PFSK-1 (cell line): ENCODE measurements at regions not wholly inside any gene's neighbourhood (a gene's known extent, or its start where the extent isn't known, plus 50 kb on each side); places are given as distances from the start of the nearest gene placed in this dataset.

ENCODE experiments used
- FOXP2 ChIP-seq: optimal IDR thresholded peaks from 2 replicates; pipeline ENCODE3; 2011; ENCODE audit warnings: borderline replicate concordance, control low read depth, inconsistent platforms; ENCODE audit not compliant: insufficient read depth; ENCODE audit errors: extremely low read length, extremely low read depth
- POLR2AphosphoS5 ChIP-seq: IDR thresholded peaks from 2 replicates; pipeline ENCODE4 v1.6.1; 2012; ENCODE audit warnings: low read depth, mild to moderate bottlenecking, control low read depth, low read length, moderate library complexity
- SIN3A ChIP-seq: IDR thresholded peaks from 2 replicates; pipeline ENCODE4 v1.6.1; 2012; ENCODE audit warnings: mild to moderate bottlenecking, low read length, moderate library complexity, borderline replicate concordance; ENCODE audit not compliant: insufficient read depth
- TF ChIP-seq, protein P1 (sequence below), 2 experiments: IDR thresholded peaks; 2 replicates each; pipeline versions ENCODE4 v1.6.1 to v1.8.0; 2011 to 2012; ENCODE audit warnings: low read depth in 2 of 2, low read length in 2 of 2, control low read depth in 1 of 2, inconsistent platforms in 1 of 2, mild to moderate bottlenecking in 1 of 2, moderate library complexity in 1 of 2; ENCODE audit not compliant: insufficient read depth in 1 of 2

DNA sequence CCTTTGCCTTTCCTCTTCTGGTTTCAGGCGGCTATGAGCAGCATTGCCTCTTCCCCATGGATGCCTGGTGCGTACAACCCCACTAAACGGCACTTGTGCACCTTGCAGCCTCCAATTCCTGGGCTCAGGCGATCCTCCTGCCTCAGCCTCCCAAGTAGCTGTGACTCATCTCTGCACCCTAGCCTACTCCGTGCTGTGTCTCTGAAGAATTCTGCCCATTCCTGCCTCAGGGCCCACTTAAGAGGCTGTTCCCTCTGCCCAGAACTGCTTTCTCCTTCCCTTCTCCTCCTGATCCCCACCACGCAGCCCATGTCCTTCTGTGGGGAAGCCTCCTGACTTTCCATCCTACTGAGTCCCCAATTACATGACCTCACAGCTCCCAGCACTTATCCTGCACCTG is 142.2 kb upstream of the ZNF507 start:
- TF ChIP-seq, protein P1, sequence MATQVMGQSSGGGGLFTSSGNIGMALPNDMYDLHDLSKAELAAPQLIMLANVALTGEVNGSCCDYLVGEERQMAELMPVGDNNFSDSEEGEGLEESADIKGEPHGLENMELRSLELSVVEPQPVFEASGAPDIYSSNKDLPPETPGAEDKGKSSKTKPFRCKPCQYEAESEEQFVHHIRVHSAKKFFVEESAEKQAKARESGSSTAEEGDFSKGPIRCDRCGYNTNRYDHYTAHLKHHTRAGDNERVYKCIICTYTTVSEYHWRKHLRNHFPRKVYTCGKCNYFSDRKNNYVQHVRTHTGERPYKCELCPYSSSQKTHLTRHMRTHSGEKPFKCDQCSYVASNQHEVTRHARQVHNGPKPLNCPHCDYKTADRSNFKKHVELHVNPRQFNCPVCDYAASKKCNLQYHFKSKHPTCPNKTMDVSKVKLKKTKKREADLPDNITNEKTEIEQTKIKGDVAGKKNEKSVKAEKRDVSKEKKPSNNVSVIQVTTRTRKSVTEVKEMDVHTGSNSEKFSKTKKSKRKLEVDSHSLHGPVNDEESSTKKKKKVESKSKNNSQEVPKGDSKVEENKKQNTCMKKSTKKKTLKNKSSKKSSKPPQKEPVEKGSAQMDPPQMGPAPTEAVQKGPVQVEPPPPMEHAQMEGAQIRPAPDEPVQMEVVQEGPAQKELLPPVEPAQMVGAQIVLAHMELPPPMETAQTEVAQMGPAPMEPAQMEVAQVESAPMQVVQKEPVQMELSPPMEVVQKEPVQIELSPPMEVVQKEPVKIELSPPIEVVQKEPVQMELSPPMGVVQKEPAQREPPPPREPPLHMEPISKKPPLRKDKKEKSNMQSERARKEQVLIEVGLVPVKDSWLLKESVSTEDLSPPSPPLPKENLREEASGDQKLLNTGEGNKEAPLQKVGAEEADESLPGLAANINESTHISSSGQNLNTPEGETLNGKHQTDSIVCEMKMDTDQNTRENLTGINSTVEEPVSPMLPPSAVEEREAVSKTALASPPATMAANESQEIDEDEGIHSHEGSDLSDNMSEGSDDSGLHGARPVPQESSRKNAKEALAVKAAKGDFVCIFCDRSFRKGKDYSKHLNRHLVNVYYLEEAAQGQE (IDR thresholded peaks at IDR 0.05; ENCODE audit: insufficient read depth in 1 of 2, low read depth in 2 of 2, low read length in 2 of 2): no peak
- TF ChIP-seq POLR2AphosphoS5 (no peak), SIN3A (no peak), FOXP2 (no peak)
